ENCODE measurements at regions not wholly inside any gene's neighbourhood (a gene's known extent, or its start where the extent isn't known, plus 50 kb on each side); places are given as distances from the start of the nearest gene placed in this dataset.

- CTCF ChIA-PET (ENCODE audit: partially characterized antibody) = interaction anchor here (1.5 kb wide), 1 partner anchor 19 kb away, joined by 6 read pairs; no protein-coding TSS in a partner anchor
- TF ChIP-seq TAF1 (IDR thresholded peaks at IDR 0.05; ENCODE audit: low read depth, low read length) (no peak), SIRT6 (IDR thresholded peaks at IDR 0.05; ENCODE audit: low read length) (no peak), TAF7 (optimal IDR thresholded peaks at IDR 0.05; ENCODE audit: borderline replicate concordance, low read depth, low read length) (no peak), CHD1 (IDR thresholded peaks at IDR 0.05; ENCODE audit: low read depth, low read length) (no peak), KDM4A (IDR thresholded peaks at IDR 0.05; ENCODE audit: low read depth, low read length, severe bottlenecking) (no peak), RBBP5 (IDR thresholded peaks at IDR 0.05; ENCODE audit: borderline replicate concordance, low read depth, low read length) (no peak), CHD2 (IDR thresholded peaks at IDR 0.05; ENCODE audit: low read length) (no peak)
- TF ChIP-seq, protein P1, sequence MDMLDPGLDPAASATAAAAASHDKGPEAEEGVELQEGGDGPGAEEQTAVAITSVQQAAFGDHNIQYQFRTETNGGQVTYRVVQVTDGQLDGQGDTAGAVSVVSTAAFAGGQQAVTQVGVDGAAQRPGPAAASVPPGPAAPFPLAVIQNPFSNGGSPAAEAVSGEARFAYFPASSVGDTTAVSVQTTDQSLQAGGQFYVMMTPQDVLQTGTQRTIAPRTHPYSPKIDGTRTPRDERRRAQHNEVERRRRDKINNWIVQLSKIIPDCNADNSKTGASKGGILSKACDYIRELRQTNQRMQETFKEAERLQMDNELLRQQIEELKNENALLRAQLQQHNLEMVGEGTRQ (IDR thresholded peaks at IDR 0.05; ENCODE audit: low read length) = no peak
Observed at GRCh38 chr12:84484798-84485197, 427.8 kb downstream of the SLC6A15 start.

More at GRCh38 chr12:84484798-84485197, 427.8 kb downstream of the SLC6A15 start:
- no peak overlapping the region for H3K4me3 ChIP-seq (ENCODE audit: extremely low read depth in 1 of 4, insufficient read depth in 2 of 4, low read depth in 3 of 4, low read length in 4 of 4)
- no peak overlapping the region for H3K23ac ChIP-seq (ENCODE audit: insufficient read length)
- no peak overlapping the region for H4K91ac ChIP-seq (replicated peaks; ENCODE audit: insufficient read length, low read length)
- no peak overlapping the region for H3K27ac ChIP-seq (ENCODE audit: low read depth, low read length)
- H2BK15ac ChIP-seq (ENCODE audit: low read length) = no peak overlapping the region
- no peaks in the 10 kb centered on the region for H3K4me1 ChIP-seq (replicated peaks in 1 of 4; ENCODE audit: control insufficient read depth in 3 of 4, insufficient read depth in 4 of 4, low read length in 3 of 4)
- H3K23me2 ChIP-seq (ENCODE audit: low read depth, low read length) = no peaks in the 10 kb centered on the region
- no peaks in the 10 kb centered on the region for H3K36me3 ChIP-seq (ENCODE audit: control insufficient read depth in 2 of 4, insufficient read depth in 4 of 4, low read length in 3 of 4)
- no peaks in the 10 kb centered on the region for H3K9me3 ChIP-seq (ENCODE audit: insufficient read depth in 2 of 2, low read depth in 1 of 2, low read length in 1 of 2)
- no peak overlapping the region for H4K8ac ChIP-seq (ENCODE audit: extremely low read depth, insufficient read depth, low read length)
- no peak overlapping the region for H2BK12ac ChIP-seq (ENCODE audit: low read depth, low read length)
- no peak overlapping the region for H2AFZ ChIP-seq (ENCODE audit: low read length)
- H2BK120ac ChIP-seq (replicated peaks; ENCODE audit: low read depth, low read length) = no peak overlapping the region
- 95 to 100% methylated on average over 1 to 2 of the region's 2 CpGs for WGBS, 2 experiments (ENCODE audit: extremely low coverage in 1 of 2, insufficient coverage in 1 of 2, insufficient read length in 1 of 2, insufficient replicate concordance in 2 of 2, low coverage in 1 of 2, low lambda C conversion rate in 2 of 2, missing lambda C conversion rate in 1 of 2)
- H3K56ac ChIP-seq (replicated peaks; ENCODE audit: insufficient read length, low read depth, low read length) = no peak overlapping the region
- H4K20me1 ChIP-seq (replicated peaks in 1 of 2; ENCODE audit: control insufficient read depth in 1 of 2, insufficient read depth in 2 of 2, low read length in 2 of 2) = no peaks in the 10 kb centered on the region
- H3K79me1 ChIP-seq (ENCODE audit: low read depth, low read length) = no peaks in the 10 kb centered on the region
- FAIRE-seq (no peak), DNase-seq (ENCODE audit: low read depth in 1 of 2, low spot score in 2 of 2) (no peak)
- no peak overlapping the region for H2BK20ac ChIP-seq (ENCODE audit: low read length)
- no peaks in the 10 kb centered on the region for H3K79me2 ChIP-seq (ENCODE audit: control insufficient read depth in 1 of 2, insufficient read depth in 2 of 2, low read length in 2 of 2)
- no peak overlapping the region for H2BK5ac ChIP-seq (ENCODE audit: low read depth, low read length)
- no peak overlapping the region for H3K14ac ChIP-seq (ENCODE audit: insufficient read length)
- H3K18ac ChIP-seq (ENCODE audit: extremely low read depth, low read length) = no peak overlapping the region
- no peaks in the 10 kb centered on the region for H3K27me3 ChIP-seq (replicated peaks in 1 of 4; ENCODE audit: control insufficient read depth in 3 of 4, extremely low read depth in 1 of 4, insufficient read depth in 3 of 4, low read length in 3 of 4)
- no peak overlapping the region for H2AK5ac ChIP-seq (ENCODE audit: low read depth, low read length)
- H3K4ac ChIP-seq (replicated peaks; ENCODE audit: insufficient read length, low read depth, low read length) = no peak overlapping the region
- H4K5ac ChIP-seq (ENCODE audit: insufficient read length, low read depth, low read length) = no peak overlapping the region
- H3K4me2 ChIP-seq (ENCODE audit: insufficient read depth in 1 of 2, low read depth in 2 of 2, low read length in 2 of 2) = no peak overlapping the region
- no peak overlapping the region for H3K9ac ChIP-seq (replicated peaks in 1 of 4; ENCODE audit: extremely low read depth in 1 of 4, low read depth in 3 of 4, low read length in 3 of 4)
- POLR2A ChIA-PET (ENCODE audit: partially characterized antibody) = no interaction called here

Data from H1 (cell line).